Ishikawa (cell line): ENCODE measurements at regions not wholly inside any gene's neighbourhood (a gene's known extent, or its start where the extent isn't known, plus 50 kb on each side); places are given as distances from the start of the nearest gene placed in this dataset.

Source experiments
- CEBPB ChIP-seq: IDR thresholded peaks from 2 replicates; pipeline ENCODE4 v1.6.1; 2012
- CREB1 ChIP-seq: IDR thresholded peaks from 2 replicates; pipeline ENCODE4 v1.6.1; 2012; ENCODE audit warnings: low read depth
- EGR1 ChIP-seq: IDR thresholded peaks from 2 replicates; pipeline ENCODE4 v1.6.1; 2012
- EP300 ChIP-seq: IDR thresholded peaks from 2 replicates; pipeline ENCODE4 v1.6.1; 2012; ENCODE audit warnings: borderline replicate concordance
- FOXM1 ChIP-seq: IDR thresholded peaks from 2 replicates; pipeline ENCODE4 v1.6.1; 2012; ENCODE audit warnings: low read depth, borderline replicate concordance
- MAX ChIP-seq: IDR thresholded peaks from 2 replicates; pipeline ENCODE4 v1.6.1; 2012
- NFIC ChIP-seq: IDR thresholded peaks from 2 replicates; pipeline ENCODE4 v1.6.1; 2012
- RAD21 ChIP-seq: IDR thresholded peaks from 2 replicates; pipeline ENCODE4 v1.6.1; 2012; ENCODE audit warnings: low read depth
- REST ChIP-seq: IDR thresholded peaks from 2 replicates; pipeline ENCODE4 v1.6.1; 2012; ENCODE audit warnings: low read depth, mild to moderate bottlenecking
- TAF1 ChIP-seq: IDR thresholded peaks from 2 replicates; pipeline ENCODE4 v1.6.1; 2012; ENCODE audit warnings: low read depth, mild to moderate bottlenecking
- TCF12 ChIP-seq: IDR thresholded peaks from 2 replicates; pipeline ENCODE4 v1.6.1; 2012; ENCODE audit warnings: low read depth
- TEAD4 ChIP-seq: IDR thresholded peaks from 2 replicates; pipeline ENCODE4 v1.6.1; 2012
- USF1 ChIP-seq: IDR thresholded peaks from 2 replicates; pipeline ENCODE4 v1.6.1; 2012
- YY1 ChIP-seq: IDR thresholded peaks from 2 replicates; pipeline ENCODE4 v1.6.1; 2012; ENCODE audit warnings: low read depth
- ZBTB7A ChIP-seq: IDR thresholded peaks from 2 replicates; pipeline ENCODE4 v1.6.1; 2012; ENCODE audit warnings: low read depth

- TF ChIP-seq REST: no peak
- TF ChIP-seq FOXM1: no peak
- no peak for TF ChIP-seq MAX
- no peak for TF ChIP-seq RAD21
- TF ChIP-seq YY1: no peak
- TF ChIP-seq TAF1: no peak
- no peak for TF ChIP-seq EP300
- no peak for TF ChIP-seq TCF12
- no peak for TF ChIP-seq NFIC
- TF ChIP-seq TEAD4: no peak
- no peak for TF ChIP-seq CREB1
- no peak for TF ChIP-seq USF1
- TF ChIP-seq EGR1: no peak
- TF ChIP-seq ZBTB7A: no peak
- TF ChIP-seq CEBPB: no peak
Observed at GRCh38 chr13:56687131-56687530, 453.6 kb upstream of the PRR20A start.

GRCh38 chr13:56697011-56697410 lies 443.7 kb upstream of the PRR20A start:
- TF ChIP-seq YY1 (no peak), TAF1 (no peak), ZBTB7A (no peak), NFIC (no peak), USF1 (no peak), TEAD4 (no peak), TCF12 (no peak), MAX (no peak), EGR1 (no peak), REST (no peak), CEBPB (no peak), CREB1 (no peak), RAD21 (no peak), EP300 (no peak), FOXM1 (no peak)

- no peak for TF ChIP-seq YY1
- no peak for TF ChIP-seq TCF12
- no peak for TF ChIP-seq CEBPB
- no peak for TF ChIP-seq TAF1
- no peak for TF ChIP-seq CREB1
- TF ChIP-seq EGR1: no peak
- TF ChIP-seq ZBTB7A: no peak
- TF ChIP-seq REST: no peak
- no peak for TF ChIP-seq NFIC
- TF ChIP-seq FOXM1: no peak
- no peak for TF ChIP-seq TEAD4
- no peak for TF ChIP-seq EP300
- no peak for TF ChIP-seq RAD21
Observed at GRCh38 chr13:56700324-56700723, 440.4 kb upstream of the PRR20A start.

- TF ChIP-seq TEAD4: no peak
- no peak for TF ChIP-seq EGR1
- no peak for TF ChIP-seq ZBTB7A
- no peak for TF ChIP-seq TCF12
- no peak for TF ChIP-seq EP300
- no peak for TF ChIP-seq USF1
- no peak for TF ChIP-seq RAD21
- no peak for TF ChIP-seq YY1
- no peak for TF ChIP-seq CEBPB
- TF ChIP-seq MAX: no peak
- TF ChIP-seq REST: no peak
- no peak for TF ChIP-seq FOXM1
- no peak for TF ChIP-seq NFIC
- TF ChIP-seq CREB1: no peak
- no peak for TF ChIP-seq TAF1
Observed at GRCh38 chr13:56706485-56706884, 434.2 kb upstream of the PRR20A start.
